T-cell (primary cell): ENCODE measurements at regions not wholly inside any gene's neighbourhood (a gene's known extent, or its start where the extent isn't known, plus 50 kb on each side); places are given as distances from the start of the nearest gene placed in this dataset.

Experiments
- ATAC-seq, 4 experiments: fragments of 200-7000 bp in 3 of 4; fragments of 150-1000 bp in 1 of 4; cut with Tn5 transposase; replicated peaks in 1 of 4; 1 replicate in 3 of 4; 2 replicates in 1 of 4; pipeline ENCODE4 v1.10.0; 2021; ENCODE audit warnings: moderate library complexity in 3 of 4, mild to moderate bottlenecking in 2 of 4, moderate number of reproducible peaks in 1 of 4
- CTCF ChIA-PET, 2 donors: fragments of 300-600 bp; sonication (Branson Sonifier 250); formaldehyde crosslinking; loops; one replicate each; lab custom pipeline; 2022; ENCODE audit warnings: antibody characterized with exemption in 2 of 2; lab: Charles Lee
- POLR2A ChIA-PET, 2 donors: fragments of 300-600 bp; sonication (Branson Sonifier 250); formaldehyde crosslinking; loops; one replicate each; lab custom pipeline; 2022; ENCODE audit warnings: antibody characterized with exemption in 2 of 2; lab: Charles Lee
- DNase-seq, 35 experiments: peaks; one replicate each; pipeline versions ENCODE4 v3.0.0 to v3.0.0-alpha.2; 2013 to 2023
- H3K27ac ChIP-seq: one replicate; pipeline ENCODE4 v1.5.1; 2013; ENCODE audit warnings: low read length
- H3K27me3 ChIP-seq, 2 experiments: replicated peaks in 1 of 2; 1 replicate in 1 of 2; 2 replicates in 1 of 2; pipeline versions ENCODE4 v1.6.1 to v1.7.0; 2013; ENCODE audit warnings: low read length in 1 of 2, mixed read lengths in 1 of 2; ENCODE audit not compliant: control insufficient read depth in 2 of 2, insufficient read depth in 2 of 2; ENCODE audit errors: extremely low read depth in 1 of 2
- H3K36me3 ChIP-seq, 2 donors: 1 replicate in 1 of 2; 2 replicates in 1 of 2; pipeline versions ENCODE4 v1.6.1 to v1.7.0; 2013; ENCODE audit warnings: low read length in 1 of 2; ENCODE audit not compliant: control insufficient read depth in 2 of 2, insufficient read depth in 1 of 2; ENCODE audit errors: extremely low read depth in 1 of 2
- H3K4me1 ChIP-seq, 2 experiments: 1 replicate in 1 of 2; 2 replicates in 1 of 2; pipeline versions ENCODE4 v1.6.1 to v1.7.0; 2013; ENCODE audit warnings: low read length in 2 of 2, mixed read lengths in 1 of 2; ENCODE audit not compliant: insufficient read depth in 2 of 2, control insufficient read depth in 1 of 2; ENCODE audit errors: extremely low read depth in 1 of 2
- H3K4me3 ChIP-seq, 2 donors: 1 replicate in 1 of 2; 2 replicates in 1 of 2; pipeline versions ENCODE4 v1.5.1 to v1.7.0; 2013; ENCODE audit warnings: mild to moderate bottlenecking in 2 of 2, low read length in 1 of 2, moderate library complexity in 1 of 2; ENCODE audit not compliant: control insufficient read depth in 1 of 2; ENCODE audit errors: extremely low read depth in 1 of 2
- H3K9me3 ChIP-seq: 2 replicates; pipeline ENCODE4 v1.7.0; 2013
- H3K27ac Mint-ChIP-seq, 2 donors: one replicate each; pipeline ENCODE4 v1.8.0; 2020 to 2021; ENCODE audit warnings: mild to moderate bottlenecking in 2 of 2, mixed read lengths in 2 of 2
- H3K27me3 Mint-ChIP-seq, 2 donors: one replicate each; pipeline ENCODE4 v1.8.0; 2021 to 2022; ENCODE audit warnings: mixed read lengths in 2 of 2
- H3K36me3 Mint-ChIP-seq: one replicate; pipeline ENCODE4 v1.8.0; 2021; ENCODE audit warnings: mixed read lengths
- H3K4me1 Mint-ChIP-seq, 3 donors: one replicate each; pipeline ENCODE4 v1.8.0; 2020 to 2022; ENCODE audit warnings: mixed read lengths in 3 of 3, mild to moderate bottlenecking in 1 of 3
- H3K4me3 Mint-ChIP-seq, 3 donors: one replicate each; pipeline ENCODE4 v1.8.0; 2020 to 2022; ENCODE audit warnings: mild to moderate bottlenecking in 3 of 3, mixed read lengths in 3 of 3, moderate library complexity in 3 of 3
- H3K9me3 Mint-ChIP-seq, 3 donors: one replicate each; pipeline ENCODE4 v1.8.0; 2020 to 2022; ENCODE audit warnings: mixed read lengths in 3 of 3
- WGBS: methylation state at CpG from one replicate; pipeline ENCODE4 v1.1.5; 2013; ENCODE audit warnings: missing lambda C conversion rate; ENCODE audit not compliant: insufficient coverage; 5-methylcytosine and 5-hydroxymethylcytosine counted together

DNA sequence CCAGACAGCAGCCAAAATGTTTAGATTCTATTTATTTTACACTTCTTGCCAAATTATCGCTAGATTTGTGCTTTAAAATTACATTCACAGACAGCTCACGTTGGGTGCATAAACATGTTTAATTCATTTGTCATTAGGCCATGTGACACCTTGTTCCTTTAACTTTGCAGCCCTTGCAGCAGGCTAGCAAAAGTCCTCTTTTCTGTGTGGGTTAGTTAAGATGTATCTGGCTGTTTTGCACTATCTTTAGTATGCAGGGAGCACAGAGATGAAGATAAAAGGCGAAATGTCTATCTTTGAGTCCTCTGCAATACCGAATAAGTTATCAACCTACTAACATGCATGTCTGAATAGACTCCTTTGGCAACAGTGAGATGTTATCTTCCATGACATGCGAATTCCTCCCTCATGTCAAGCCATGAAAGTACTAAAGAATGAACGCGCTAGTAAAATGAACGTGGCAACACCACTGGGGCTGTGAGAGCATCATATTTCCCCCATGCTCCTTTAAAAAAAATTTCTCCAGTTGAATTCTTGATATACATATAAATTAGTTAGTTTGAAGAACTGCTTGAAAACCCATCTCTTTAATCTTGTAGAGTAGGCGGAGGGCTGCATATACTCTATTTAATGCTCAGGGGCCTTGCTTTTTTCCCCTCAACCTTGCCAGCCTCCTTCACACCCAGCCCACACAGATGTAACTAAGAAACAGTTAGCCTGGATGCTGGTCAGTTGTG, 620.4 kb upstream of the NR2F2 start:
- ChIA-PET POLR2A (no interaction called here), CTCF (no interaction called here)
- no peak for ATAC-seq
- Mint-ChIP-seq H3K9me3 (peaks cover 0 to 9% (median 8%) of the 10 kb centered on the region in 3 donors), H3K27me3 (peaks cover 8 to 10% of the 10 kb centered on the region in 2 donors), H3K4me3 (no peak overlapping the region), H3K27ac (no peak overlapping the region), H3K36me3 (no peaks in the 10 kb centered on the region), H3K4me1 (peaks cover 0 to 2% (median 0%) of the 10 kb centered on the region in 3 donors)
- Histone ChIP-seq H3K36me3 (no peaks in the 10 kb centered on the region), H3K4me1 (no peaks in the 10 kb centered on the region), H3K27ac (no peak overlapping the region), H3K4me3 (no peak overlapping the region), H3K9me3 (no peaks in the 10 kb centered on the region), H3K27me3 (no peaks in the 10 kb centered on the region)
- DNase-seq, result no peak
- WGBS, result 93% methylated on average over 4 of the region's 9 CpGs

GRCh38 chr15:95712785-95713184, 617.7 kb upstream of the NR2F2 start:
- H3K27me3 ChIP-seq, result no peaks in the 10 kb centered on the region
- H3K27ac Mint-ChIP-seq, result no peak overlapping the region
- WGBS, result no CpG with 5 or more reads among the region's 1 CpG
- no peak overlapping the region for H3K27ac ChIP-seq
- POLR2A ChIA-PET, result interaction anchor here in 1 of 2 donors (0.6 kb wide), 1 partner anchor 282 kb away, joined by 3 read pairs; no protein-coding TSS in a partner anchor
- no peak overlapping the region for H3K4me3 ChIP-seq
- no peaks in the 10 kb centered on the region for H3K36me3 ChIP-seq
- ATAC-seq (no peak), DNase-seq (no peak)
- H3K36me3 Mint-ChIP-seq, result no peaks in the 10 kb centered on the region
- H3K9me3 ChIP-seq, result no peaks in the 10 kb centered on the region
- no peaks in the 10 kb centered on the region for H3K9me3 Mint-ChIP-seq
- no peaks in the 10 kb centered on the region for H3K27me3 Mint-ChIP-seq
- no peak overlapping the region for H3K4me3 Mint-ChIP-seq
- CTCF ChIA-PET, result no interaction called here
- no peaks in the 10 kb centered on the region for H3K4me1 ChIP-seq
- peaks cover 0 to 7% (median 6%) of the 10 kb centered on the region in 3 donors for H3K4me1 Mint-ChIP-seq

- ChIA-PET CTCF (no interaction called here), POLR2A (interaction anchor here in 1 of 2 donors (0.6 kb wide), 1 partner anchor 281 kb away, joined by 3 read pairs; no protein-coding TSS in a partner anchor)
- no peaks in the 10 kb centered on the region for H3K4me1 ChIP-seq
- H3K4me3 ChIP-seq, result no peak overlapping the region
- no peaks in the 10 kb centered on the region for H3K9me3 Mint-ChIP-seq
- H3K36me3 ChIP-seq, result no peaks in the 10 kb centered on the region
- 100% methylated on average over 1 of the region's 5 CpGs for WGBS
- H3K4me1 Mint-ChIP-seq, result peaks cover 0 to 7% (median 4%) of the 10 kb centered on the region in 3 donors
- H3K36me3 Mint-ChIP-seq, result no peaks in the 10 kb centered on the region
- no peak overlapping the region for H3K4me3 Mint-ChIP-seq
- H3K9me3 ChIP-seq, result no peaks in the 10 kb centered on the region
- H3K27me3 ChIP-seq, result no peaks in the 10 kb centered on the region
- ATAC-seq (no peak), DNase-seq (no peak)
- no peaks in the 10 kb centered on the region for H3K27me3 Mint-ChIP-seq
- no peak overlapping the region for H3K27ac ChIP-seq
- no peak overlapping the region for H3K27ac Mint-ChIP-seq
These were observed 617.2 kb upstream of the NR2F2 start for GRCh38 chr15:95713324-95713723.

DNA sequence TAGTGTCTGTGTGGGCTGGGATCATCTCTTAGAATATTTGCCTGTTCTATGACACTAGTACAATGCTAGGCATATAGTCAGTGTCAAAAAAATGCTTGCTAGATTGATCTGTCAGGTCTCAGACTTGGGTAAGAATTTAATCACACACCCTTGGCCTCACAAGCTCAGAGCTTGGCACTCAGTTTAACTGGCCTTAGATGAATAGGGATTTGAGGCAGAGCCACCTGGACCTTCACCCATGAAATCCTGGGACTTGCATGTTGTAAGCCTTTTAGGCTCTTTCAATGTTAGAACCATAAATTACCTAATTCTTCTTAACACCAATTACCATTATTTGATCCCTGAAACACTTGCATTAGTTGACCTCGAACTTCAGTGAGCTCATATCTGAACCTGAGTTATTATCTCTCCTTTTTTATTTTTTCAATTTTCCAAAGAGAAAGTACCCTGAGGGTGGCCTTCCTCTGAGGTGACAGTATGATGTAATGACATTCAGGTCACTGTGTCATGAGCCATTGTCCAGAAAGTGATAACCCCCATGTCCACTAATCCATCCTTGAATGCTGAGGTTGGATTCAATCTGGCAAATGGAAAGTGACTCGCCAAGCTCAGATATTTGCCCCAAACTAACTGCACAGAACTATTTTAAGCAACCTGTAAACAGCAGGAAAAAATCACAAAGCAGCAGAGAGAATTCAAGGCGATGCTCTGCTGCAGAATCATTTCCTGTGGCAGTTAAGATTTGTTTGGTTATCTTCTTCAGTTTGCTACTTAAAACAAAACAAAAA, 615.2 kb upstream of the NR2F2 start:
- ChIA-PET POLR2A (no interaction called here), CTCF (no interaction called here)
- H3K27ac Mint-ChIP-seq, result peak overlapping the region in 1 of 2 donors; percentile 14
- ATAC-seq (no peak), DNase-seq (no peak)
- Histone ChIP-seq H3K4me3 (no peak overlapping the region), H3K4me1 (no peaks in the 10 kb centered on the region), H3K27ac (no peak overlapping the region), H3K27me3 (no peaks in the 10 kb centered on the region), H3K36me3 (no peaks in the 10 kb centered on the region), H3K9me3 (no peaks in the 10 kb centered on the region)
- H3K4me3 Mint-ChIP-seq, result no peak overlapping the region
- WGBS, result no CpG with 5 or more reads among the region's 3 CpGs
- H3K4me1 Mint-ChIP-seq, result peaks cover 0 to 7% (median 4%) of the 10 kb centered on the region in 3 donors
- no peaks in the 10 kb centered on the region for H3K27me3 Mint-ChIP-seq
- no peaks in the 10 kb centered on the region for H3K9me3 Mint-ChIP-seq
- H3K36me3 Mint-ChIP-seq, result no peaks in the 10 kb centered on the region

- H3K4me1 ChIP-seq, result no peaks in the 10 kb centered on the region
- POLR2A ChIA-PET, result no interaction called here
- no peaks in the 10 kb centered on the region for H3K9me3 ChIP-seq
- H3K36me3 ChIP-seq, result no peaks in the 10 kb centered on the region
- ATAC-seq (no peak), DNase-seq (no peak)
- H3K27ac Mint-ChIP-seq, result no peak overlapping the region
- peaks cover 0 to 7% (median 4%) of the 10 kb centered on the region in 3 donors for H3K4me1 Mint-ChIP-seq
- no peaks in the 10 kb centered on the region for H3K36me3 Mint-ChIP-seq
- no peak overlapping the region for H3K4me3 ChIP-seq
- no peaks in the 10 kb centered on the region for H3K27me3 ChIP-seq
- no peak overlapping the region for H3K27ac ChIP-seq
- H3K27me3 Mint-ChIP-seq, result no peaks in the 10 kb centered on the region
- no peaks in the 10 kb centered on the region for H3K9me3 Mint-ChIP-seq
- H3K4me3 Mint-ChIP-seq, result no peak overlapping the region
- CTCF ChIA-PET, result no interaction called here
- WGBS, result 87% methylated on average over 3 of the region's 6 CpGs
These were observed 614.4 kb upstream of the NR2F2 start for GRCh38 chr15:95715906-95716656.

DNA sequence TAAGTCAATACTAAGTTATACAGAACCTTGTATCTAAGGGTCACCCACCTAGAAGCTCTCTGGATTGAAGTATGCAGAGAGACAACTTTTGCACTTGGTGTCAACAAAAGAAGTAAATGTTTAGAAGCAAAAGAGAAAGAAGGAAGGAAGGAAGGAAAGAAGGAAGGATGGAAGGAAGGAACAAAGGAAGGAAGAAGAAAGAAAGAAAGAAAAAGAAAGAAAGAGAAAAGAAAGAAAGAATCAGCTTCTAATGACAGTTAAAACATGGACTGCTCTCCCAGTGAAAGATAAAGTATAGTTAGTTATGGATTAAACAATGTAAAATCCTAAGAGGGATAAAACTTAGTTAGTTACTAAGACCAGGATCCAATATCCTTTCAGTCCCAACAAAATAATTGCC, 613.8 kb upstream of the NR2F2 start:
- Histone ChIP-seq H3K4me1 (no peaks in the 10 kb centered on the region), H3K36me3 (no peaks in the 10 kb centered on the region), H3K27ac (no peak overlapping the region), H3K27me3 (no peaks in the 10 kb centered on the region), H3K4me3 (no peak overlapping the region), H3K9me3 (no peaks in the 10 kb centered on the region)
- ChIA-PET POLR2A (interaction anchor here in 1 of 2 donors (0.6 kb wide), 1 partner anchor 395 kb away, joined by 4 read pairs; no protein-coding TSS in a partner anchor), CTCF (interaction anchor here in 1 of 2 donors (0.7 kb wide), 1 partner anchor 16 kb away, joined by 3 read pairs; no protein-coding TSS in a partner anchor)
- no peaks in the 10 kb centered on the region for H3K9me3 Mint-ChIP-seq
- H3K27ac Mint-ChIP-seq, result no peak overlapping the region
- DNase-seq (no peak), ATAC-seq (no peak)
- H3K4me1 Mint-ChIP-seq, result peaks cover 0 to 7% (median 4%) of the 10 kb centered on the region in 3 donors
- no peaks in the 10 kb centered on the region for H3K27me3 Mint-ChIP-seq
- no peaks in the 10 kb centered on the region for H3K36me3 Mint-ChIP-seq
- no peak overlapping the region for H3K4me3 Mint-ChIP-seq
